Activated CD8-positive, alpha-beta memory T cell treated with anti-CD3 and anti-CD28 coated beads, Interleukin-2, amount 10 ng/mL, durations not matched to agents 7 days and 5 days (primary cell): ENCODE measurements at regions not wholly inside any gene's neighbourhood (a gene's known extent, or its start where the extent isn't known, plus 50 kb on each side); places are given as distances from the start of the nearest gene placed in this dataset.

ENCODE experiments used
- ATAC-seq: fragments of 150-1000 bp; cut with Tn5 transposase; one replicate; pipeline ENCODE4 v1.10.0; 2021; ENCODE audit warnings: moderate library complexity
- CTCF ChIA-PET: fragments of 350-600 bp; sonication (Branson Sonifier 250); formaldehyde crosslinking; loops from one replicate; lab custom pipeline; 2021; ENCODE audit warnings: antibody characterized with exemption; lab: Charles Lee
- DNase-seq: peaks from one replicate; pipeline ENCODE4 v3.0.0-alpha.2; 2020
- H3K27ac Mint-ChIP-seq: one replicate; pipeline ENCODE4 v1.8.0; 2021; ENCODE audit warnings: mild to moderate bottlenecking, mixed read lengths
- H3K27me3 Mint-ChIP-seq: one replicate; pipeline ENCODE4 v1.8.0; 2021; ENCODE audit warnings: mixed read lengths
- H3K36me3 Mint-ChIP-seq: one replicate; pipeline ENCODE4 v1.8.0; 2021; ENCODE audit warnings: mild to moderate bottlenecking, mixed read lengths
- H3K4me1 Mint-ChIP-seq: one replicate; pipeline ENCODE4 v1.8.0; 2021; ENCODE audit warnings: mixed read lengths
- H3K4me3 Mint-ChIP-seq: one replicate; pipeline ENCODE4 v1.8.0; 2021; ENCODE audit warnings: mild to moderate bottlenecking, moderate library complexity, mixed read lengths
- H3K9me3 Mint-ChIP-seq: one replicate; pipeline ENCODE4 v1.8.0; 2022; ENCODE audit warnings: low read depth, mixed read lengths

GRCh38 chr10:75347186-75347585 is 54.4 kb downstream of the ZNF503 start:
- Mint-ChIP-seq H3K9me3 (no peaks in the 10 kb centered on the region), H3K27me3 (peaks cover 2% of the 10 kb centered on the region), H3K36me3 (no peaks in the 10 kb centered on the region), H3K4me3 (no peak overlapping the region), H3K4me1 (no peaks in the 10 kb centered on the region), H3K27ac (no peak overlapping the region)
- CTCF ChIA-PET, result no interaction called here
- no peak for DNase-seq
- ATAC-seq, result no peak

- no peak overlapping the region for H3K27ac Mint-ChIP-seq
- no peaks in the 10 kb centered on the region for H3K9me3 Mint-ChIP-seq
- no peak overlapping the region for H3K4me3 Mint-ChIP-seq
- DNase-seq, result no peak
- H3K27me3 Mint-ChIP-seq, result peaks cover 2% of the 10 kb centered on the region
- H3K36me3 Mint-ChIP-seq, result no peaks in the 10 kb centered on the region
- no peak for ATAC-seq
- CTCF ChIA-PET, result no interaction called here
- no peaks in the 10 kb centered on the region for H3K4me1 Mint-ChIP-seq
Observed at GRCh38 chr10:75345738-75346137, 55.8 kb downstream of the ZNF503 start.

- Mint-ChIP-seq H3K4me1 (no peaks in the 10 kb centered on the region), H3K9me3 (no peaks in the 10 kb centered on the region), H3K27ac (no peak overlapping the region), H3K27me3 (peaks cover 2% of the 10 kb centered on the region), H3K36me3 (no peaks in the 10 kb centered on the region), H3K4me3 (no peak overlapping the region)
- ATAC-seq, result no peak
- CTCF ChIA-PET, result no interaction called here
- no peak for DNase-seq
Observed at GRCh38 chr10:75344170-75344569, 57.4 kb downstream of the ZNF503 start.

- no peak for DNase-seq
- no peak overlapping the region for H3K4me3 Mint-ChIP-seq
- no peaks in the 10 kb centered on the region for H3K9me3 Mint-ChIP-seq
- CTCF ChIA-PET, result no interaction called here
- no peaks in the 10 kb centered on the region for H3K36me3 Mint-ChIP-seq
- no peaks in the 10 kb centered on the region for H3K4me1 Mint-ChIP-seq
- no peak overlapping the region for H3K27ac Mint-ChIP-seq
- H3K27me3 Mint-ChIP-seq, result peaks cover 2% of the 10 kb centered on the region
- no peak for ATAC-seq
Observed at GRCh38 chr10:75342397-75342796, 59.2 kb downstream of the ZNF503 start.

GRCh38 chr10:75335983-75336382 is 65.6 kb downstream of the ZNF503 start:
- Mint-ChIP-seq H3K4me1 (no peaks in the 10 kb centered on the region), H3K36me3 (no peaks in the 10 kb centered on the region), H3K9me3 (no peaks in the 10 kb centered on the region), H3K4me3 (no peak overlapping the region), H3K27me3 (peaks cover 6% of the 10 kb centered on the region), H3K27ac (no peak overlapping the region)
- DNase-seq, result no peak
- no peak for ATAC-seq
- CTCF ChIA-PET, result no interaction called here

GRCh38 chr10:75335191-75335590 is 66.4 kb downstream of the ZNF503 start:
- DNase-seq, result no peak
- H3K27ac Mint-ChIP-seq, result no peak overlapping the region
- ATAC-seq, result no peak
- no peaks in the 10 kb centered on the region for H3K9me3 Mint-ChIP-seq
- H3K4me1 Mint-ChIP-seq, result no peaks in the 10 kb centered on the region
- peaks cover 10% of the 10 kb centered on the region for H3K27me3 Mint-ChIP-seq
- H3K4me3 Mint-ChIP-seq, result no peak overlapping the region
- H3K36me3 Mint-ChIP-seq, result no peaks in the 10 kb centered on the region
- CTCF ChIA-PET, result no interaction called here

GRCh38 chr10:75334720-75335119 is 66.8 kb downstream of the ZNF503 start:
- CTCF ChIA-PET, result no interaction called here
- H3K9me3 Mint-ChIP-seq, result no peaks in the 10 kb centered on the region
- no peak for DNase-seq
- H3K4me1 Mint-ChIP-seq, result no peaks in the 10 kb centered on the region
- H3K27me3 Mint-ChIP-seq, result peaks cover 14% of the 10 kb centered on the region
- no peak overlapping the region for H3K4me3 Mint-ChIP-seq
- H3K27ac Mint-ChIP-seq, result no peak overlapping the region
- H3K36me3 Mint-ChIP-seq, result no peaks in the 10 kb centered on the region
- ATAC-seq, result no peak

GRCh38 chr10:75332081-75332480 is 69.5 kb downstream of the ZNF503 start:
- Mint-ChIP-seq H3K27ac (no peak overlapping the region), H3K9me3 (no peaks in the 10 kb centered on the region), H3K4me1 (no peaks in the 10 kb centered on the region), H3K36me3 (no peaks in the 10 kb centered on the region), H3K4me3 (no peak overlapping the region), H3K27me3 (peaks cover 20% of the 10 kb centered on the region)
- ATAC-seq (no peak), DNase-seq (no peak)
- CTCF ChIA-PET, result no interaction called here

GRCh38 chr10:75331081-75331480 is 70.5 kb downstream of the ZNF503 start:
- no peaks in the 10 kb centered on the region for H3K9me3 Mint-ChIP-seq
- DNase-seq, result no peak
- no peaks in the 10 kb centered on the region for H3K36me3 Mint-ChIP-seq
- no peaks in the 10 kb centered on the region for H3K4me1 Mint-ChIP-seq
- peaks cover 23% of the 10 kb centered on the region for H3K27me3 Mint-ChIP-seq
- no peak for ATAC-seq
- CTCF ChIA-PET, result no interaction called here
- no peak overlapping the region for H3K4me3 Mint-ChIP-seq
- H3K27ac Mint-ChIP-seq, result no peak overlapping the region

- H3K36me3 Mint-ChIP-seq, result no peaks in the 10 kb centered on the region
- ATAC-seq (no peak), DNase-seq (no peak)
- H3K9me3 Mint-ChIP-seq, result no peaks in the 10 kb centered on the region
- H3K27ac Mint-ChIP-seq, result no peak overlapping the region
- CTCF ChIA-PET, result no interaction called here
- no peaks in the 10 kb centered on the region for H3K4me1 Mint-ChIP-seq
- no peak overlapping the region for H3K4me3 Mint-ChIP-seq
- peaks cover 31% of the 10 kb centered on the region for H3K27me3 Mint-ChIP-seq
Observed at GRCh38 chr10:75329190-75329745, 72.3 kb downstream of the ZNF503 start.

GRCh38 chr10:75326306-75326705 is 75.3 kb downstream of the ZNF503 start:
- ATAC-seq (no peak), DNase-seq (no peak)
- Mint-ChIP-seq H3K36me3 (no peaks in the 10 kb centered on the region), H3K4me3 (no peak overlapping the region), H3K9me3 (no peaks in the 10 kb centered on the region), H3K27me3 (peaks cover 27% of the 10 kb centered on the region), H3K27ac (no peak overlapping the region), H3K4me1 (no peaks in the 10 kb centered on the region)
- CTCF ChIA-PET, result no interaction called here

- peaks cover 3% of the 10 kb centered on the region for H3K9me3 Mint-ChIP-seq
- no peak overlapping the region for H3K4me3 Mint-ChIP-seq
- H3K36me3 Mint-ChIP-seq, result no peaks in the 10 kb centered on the region
- no peak for ATAC-seq
- no peak for DNase-seq
- H3K27ac Mint-ChIP-seq, result no peak overlapping the region
- CTCF ChIA-PET, result no interaction called here
- H3K27me3 Mint-ChIP-seq, result no peaks in the 10 kb centered on the region
- no peaks in the 10 kb centered on the region for H3K4me1 Mint-ChIP-seq
Observed at GRCh38 chr10:75319274-75319673, 82.3 kb downstream of the ZNF503 start.

GRCh38 chr10:75314570-75314969 is 78.8 kb upstream of the COMTD1 start:
- no peaks in the 10 kb centered on the region for H3K27me3 Mint-ChIP-seq
- CTCF ChIA-PET, result no interaction called here
- no peak for ATAC-seq
- DNase-seq, result no peak
- no peaks in the 10 kb centered on the region for H3K4me1 Mint-ChIP-seq
- no peaks in the 10 kb centered on the region for H3K36me3 Mint-ChIP-seq
- H3K9me3 Mint-ChIP-seq, result peaks cover 7% of the 10 kb centered on the region
- H3K4me3 Mint-ChIP-seq, result no peak overlapping the region
- H3K27ac Mint-ChIP-seq, result no peak overlapping the region

GRCh38 chr10:75312440-75312839 is 76.7 kb upstream of the COMTD1 start:
- H3K27ac Mint-ChIP-seq, result no peak overlapping the region
- peaks cover 7% of the 10 kb centered on the region for H3K9me3 Mint-ChIP-seq
- H3K27me3 Mint-ChIP-seq, result no peaks in the 10 kb centered on the region
- no peak overlapping the region for H3K4me3 Mint-ChIP-seq
- CTCF ChIA-PET, result no interaction called here
- DNase-seq, result no peak
- H3K36me3 Mint-ChIP-seq, result no peaks in the 10 kb centered on the region
- no peaks in the 10 kb centered on the region for H3K4me1 Mint-ChIP-seq
- ATAC-seq, result no peak

- H3K4me3 Mint-ChIP-seq, result no peak overlapping the region
- no peak overlapping the region for H3K27ac Mint-ChIP-seq
- H3K27me3 Mint-ChIP-seq, result no peaks in the 10 kb centered on the region
- CTCF ChIA-PET, result no interaction called here
- H3K36me3 Mint-ChIP-seq, result no peaks in the 10 kb centered on the region
- ATAC-seq, result no peak
- no peaks in the 10 kb centered on the region for H3K4me1 Mint-ChIP-seq
- no peak for DNase-seq
- no peaks in the 10 kb centered on the region for H3K9me3 Mint-ChIP-seq
Observed at GRCh38 chr10:75305675-75306074, 69.9 kb upstream of the COMTD1 start.
